H54 (cell line): ENCODE measurements at regions not wholly inside any gene's neighbourhood (a gene's known extent, or its start where the extent isn't known, plus 50 kb on each side); places are given as distances from the start of the nearest gene placed in this dataset.

ENCODE experiments used
- DNase-seq: peaks from one replicate; pipeline ENCODE4 v3.0.0; 2011; ENCODE audit warnings: low spot score, mixed read lengths; ENCODE audit not compliant: insufficient read length
- FAIRE-seq: peaks from 3 replicates; lab custom pipeline; 2011; peaks lifted over from hg19 to GRCh38; lab: Jason Lieb, UNC
- POLR2A ChIP-seq: IDR thresholded peaks from 2 replicates; pipeline ENCODE4 v1.6.1; 2011; ENCODE audit warnings: low read depth, mild to moderate bottlenecking, low read length

DNA sequence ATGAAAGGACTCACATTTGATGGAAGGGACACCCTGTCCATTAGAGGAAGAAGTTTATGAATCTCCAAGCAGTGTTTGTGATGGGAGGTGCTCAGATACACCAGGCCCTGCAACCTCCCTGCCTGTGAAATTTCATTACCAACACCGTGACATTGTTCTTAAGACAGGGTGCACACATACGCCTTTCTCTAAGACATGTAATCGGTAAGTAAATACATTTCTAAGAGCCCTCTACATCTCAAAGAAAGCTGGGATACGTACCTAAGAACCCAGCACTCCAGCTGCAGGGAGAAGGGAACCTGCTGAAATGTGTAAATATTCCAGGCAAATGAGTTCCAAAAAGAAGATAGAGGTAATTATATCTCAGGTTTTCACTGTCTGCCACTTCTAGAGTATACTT, 125.0 kb upstream of the APC start:
- DNase-seq (no peak), FAIRE-seq (no peak)
- no peak for TF ChIP-seq POLR2A

DNA sequence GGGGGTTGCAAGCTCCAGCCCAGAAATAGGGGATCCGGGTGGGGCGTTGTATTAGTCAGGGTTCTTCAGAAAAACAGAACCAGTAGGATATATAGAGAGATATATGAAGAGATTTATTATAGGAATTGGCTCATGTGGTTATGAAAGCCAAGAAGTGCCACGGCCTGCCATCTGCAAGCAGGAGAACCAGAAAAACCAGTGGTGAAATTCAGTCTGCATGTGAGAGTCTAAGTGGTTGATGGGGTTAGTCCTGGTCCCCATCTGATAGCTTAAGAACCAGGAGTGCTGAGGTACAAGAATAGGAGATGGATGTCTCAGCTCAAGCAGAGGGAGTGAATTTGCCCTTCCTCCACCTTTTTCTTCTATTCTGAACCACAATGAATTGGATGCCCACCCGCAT, 123.4 kb upstream of the APC start:
- no peak for TF ChIP-seq POLR2A
- FAIRE-seq: no peak
- no peak for DNase-seq

DNA sequence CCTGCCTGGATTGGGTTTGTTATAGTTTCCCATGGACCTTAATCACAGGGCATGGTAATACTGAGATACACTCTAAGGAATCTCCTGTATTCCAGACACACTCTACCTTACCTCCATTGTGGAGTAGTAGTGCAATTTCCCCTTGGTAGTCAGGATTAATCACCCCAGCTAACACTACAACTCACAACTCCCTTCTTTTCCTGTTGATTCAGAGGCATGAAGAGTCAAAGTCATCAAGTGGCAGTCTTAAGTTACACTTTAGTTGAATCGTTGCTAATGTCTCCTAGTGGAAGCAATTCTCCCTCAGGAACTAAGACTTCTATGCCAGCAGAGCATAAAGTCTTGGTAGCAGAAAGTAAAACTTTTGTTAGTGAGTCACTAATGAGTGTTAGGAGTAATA, 122.7 kb upstream of the APC start:
- DNase-seq: no peak
- TF ChIP-seq POLR2A: no peak
- FAIRE-seq: no peak

DNA sequence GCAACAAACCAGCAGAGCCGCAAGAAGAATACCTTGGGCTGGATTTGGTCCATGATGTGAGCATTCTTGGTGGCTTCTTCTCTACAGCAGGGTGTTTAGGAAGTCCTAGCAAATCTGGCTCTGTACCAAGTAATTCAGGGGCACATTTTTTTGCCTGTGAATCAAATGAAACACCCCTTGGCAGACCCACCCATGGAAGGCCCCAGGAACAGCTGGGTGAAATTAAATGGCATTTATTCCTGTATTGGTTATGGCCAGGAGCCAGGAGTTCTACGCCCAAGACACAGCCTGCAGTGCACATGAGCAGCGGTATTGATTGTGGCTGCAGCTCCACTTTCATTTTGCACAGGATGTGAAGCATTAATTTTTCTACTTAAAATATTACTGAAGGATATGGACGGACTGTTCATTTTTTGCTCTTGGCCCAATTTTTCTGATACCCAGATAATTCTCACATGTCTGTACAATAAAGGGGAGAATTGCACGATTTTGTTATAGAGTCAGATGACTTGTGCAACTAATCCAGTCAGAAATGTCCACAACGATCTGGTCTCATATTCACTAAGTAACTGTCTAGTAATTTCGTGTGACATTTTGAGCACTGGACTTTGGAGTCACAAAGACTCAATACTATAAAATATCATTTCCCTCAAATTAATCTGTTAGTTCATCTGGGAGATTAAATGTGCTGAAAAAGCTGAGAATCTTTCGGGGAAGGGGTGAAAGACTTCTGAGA, 120.7 kb upstream of the APC start:
- DNase-seq (no peak), FAIRE-seq (no peak)
- no peak for TF ChIP-seq POLR2A

DNA sequence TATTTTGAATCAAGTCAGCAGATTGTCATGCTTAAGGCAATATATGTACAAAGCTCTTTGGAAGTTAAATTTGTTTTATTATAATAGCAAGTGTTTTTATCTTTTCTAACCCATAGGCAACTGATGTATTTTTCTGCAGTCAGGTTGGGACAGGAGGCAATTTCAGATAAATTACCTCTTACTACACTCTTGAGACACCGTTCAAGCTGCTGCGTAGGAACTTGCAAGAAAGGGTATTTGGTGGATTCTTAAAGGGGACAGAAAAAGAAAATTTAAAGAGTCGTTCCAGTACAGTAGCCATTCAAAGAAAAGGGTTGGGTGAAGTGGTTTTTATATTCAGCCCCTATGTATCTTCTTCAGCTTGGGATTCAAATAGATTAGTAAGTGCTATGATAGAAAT, 112.4 kb upstream of the APC start:
- no peak for TF ChIP-seq POLR2A
- FAIRE-seq (no peak), DNase-seq (no peak)

- no peak for FAIRE-seq
- DNase-seq: no peak
- no peak for TF ChIP-seq POLR2A
Observed at GRCh38 chr5:112625689-112626438, 111.8 kb upstream of the APC start.

- no peak for FAIRE-seq
- DNase-seq: no peak
- no peak for TF ChIP-seq POLR2A
Observed at GRCh38 chr5:112626715-112627114, 111.0 kb upstream of the APC start.

- TF ChIP-seq POLR2A: no peak
- FAIRE-seq: no peak
- no peak for DNase-seq
Observed at GRCh38 chr5:112628214-112628980, 109.3 kb upstream of the APC start.

GRCh38 chr5:112630246-112631009, 107.3 kb upstream of the APC start:
- DNase-seq: no peak
- no peak for FAIRE-seq
- no peak for TF ChIP-seq POLR2A

DNA sequence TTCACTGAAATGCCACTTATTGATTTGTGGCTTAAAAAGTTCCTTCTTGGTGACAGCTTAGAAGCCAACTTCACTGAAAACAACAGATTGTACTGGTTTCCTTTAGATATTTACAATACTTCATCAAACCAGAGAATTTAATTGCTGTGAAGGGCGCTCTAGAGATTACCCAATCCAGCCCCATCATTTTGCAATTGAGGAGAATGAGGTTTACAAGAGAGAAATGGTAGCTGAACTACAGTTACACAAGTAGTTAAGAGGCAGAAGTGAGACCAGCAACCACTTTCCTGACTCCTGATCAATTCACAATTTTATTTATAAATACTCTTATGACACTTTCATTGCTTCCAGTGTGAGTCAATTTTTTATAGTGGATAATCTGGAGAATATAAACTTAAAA, 103.5 kb upstream of the APC start:
- no peak for TF ChIP-seq POLR2A
- FAIRE-seq: no peak
- no peak for DNase-seq

DNA sequence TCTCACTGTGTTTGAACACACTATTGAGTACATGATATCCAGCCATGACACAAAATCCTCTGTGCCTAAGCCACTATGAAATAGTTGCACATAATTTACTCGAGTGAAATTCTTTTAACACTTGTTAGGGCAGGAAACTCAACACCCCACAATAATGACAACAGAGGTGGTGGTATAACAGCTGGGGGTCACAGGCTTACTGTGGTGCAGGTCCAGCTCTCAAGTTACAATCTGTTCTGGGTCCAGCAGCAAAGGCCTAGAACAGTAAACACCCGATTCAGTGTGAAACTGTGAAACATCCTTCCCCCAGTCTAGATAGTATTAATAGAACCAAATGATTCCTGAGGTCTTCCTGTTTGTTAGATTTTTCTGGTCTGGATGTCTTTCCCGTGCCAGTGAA, 102.9 kb upstream of the APC start:
- TF ChIP-seq POLR2A: no peak
- no peak for FAIRE-seq
- DNase-seq: no peak

DNA sequence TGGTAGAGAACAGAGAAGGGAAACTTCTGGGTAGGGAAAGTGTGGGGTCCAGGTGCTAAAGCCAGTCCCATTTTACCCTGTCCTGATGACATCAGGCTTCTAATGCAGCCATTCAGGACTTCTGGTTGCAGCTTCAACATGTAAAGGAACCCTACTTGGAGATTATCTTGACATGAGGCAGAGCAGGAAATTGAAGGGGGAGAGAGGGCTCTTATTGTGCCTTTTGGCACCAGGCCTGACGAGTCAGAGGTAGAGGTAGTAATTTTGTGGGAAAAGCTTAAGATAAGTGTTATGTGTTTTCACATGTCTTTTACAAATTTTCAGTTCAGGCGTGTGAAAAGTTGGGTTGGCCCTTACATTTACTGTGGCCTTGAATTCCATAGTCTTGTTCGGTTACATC, 102.4 kb upstream of the APC start:
- no peak for TF ChIP-seq POLR2A
- no peak for FAIRE-seq
- DNase-seq: no peak
